ENCODE measurements at regions not wholly inside any gene's neighbourhood (a gene's known extent, or its start where the extent isn't known, plus 50 kb on each side); places are given as distances from the start of the nearest gene placed in this dataset.

DNA sequence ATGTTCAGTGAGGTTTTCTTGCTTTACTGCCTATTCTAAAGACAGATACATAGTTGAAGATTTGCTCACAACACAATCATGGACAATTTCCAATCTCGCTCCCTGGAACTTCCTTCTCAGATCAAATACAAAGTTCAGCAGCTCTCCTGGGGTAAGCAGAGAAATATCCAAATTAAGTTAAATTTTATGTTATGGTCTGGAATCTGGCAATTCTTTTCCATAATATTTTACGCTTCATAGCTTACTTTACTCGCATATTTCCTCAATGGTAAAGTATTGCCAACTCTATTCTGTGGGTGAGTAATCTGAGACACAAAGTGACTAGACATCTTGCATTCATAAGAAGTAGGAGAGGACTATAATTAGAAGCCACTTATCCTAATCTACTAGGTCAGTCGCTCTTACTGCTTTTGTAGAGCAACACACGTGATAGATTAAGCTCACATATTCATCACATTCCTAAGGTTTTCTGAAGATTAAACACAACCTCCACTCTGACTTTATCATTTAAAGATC is 529.4 kb downstream of the CCDC85A start:
- Histone ChIP-seq H4K20me1 (ENCODE audit: insufficient read depth, poor library complexity, severe bottlenecking) (no peaks in the 10 kb centered on the region), H3K27me3 (no peaks in the 10 kb centered on the region), H2AFZ (no peak overlapping the region), H3K79me2 (no peaks in the 10 kb centered on the region), H3K36me3 (replicated peaks; ENCODE audit: insufficient read depth, low read depth) (no peaks in the 10 kb centered on the region), H3K4me1 (ENCODE audit: insufficient read depth) (no peaks in the 10 kb centered on the region), H3K27ac (no peak overlapping the region), H3K4me2 (no peak overlapping the region), H3K9me2 (replicated peaks; ENCODE audit: insufficient read depth) (no peaks in the 10 kb centered on the region), H3K9me3 (ENCODE audit: low read depth) (no peaks in the 10 kb centered on the region), H3K4me3 (no peak overlapping the region)
- 79% methylated on average over 5 of the region's 5 CpGs for WGBS (ENCODE audit: low lambda C conversion rate, missing lambda C conversion rate)
- no peak for TF ChIP-seq EZH2 (IDR thresholded peaks at IDR 0.05; ENCODE audit: borderline replicate concordance)
- TF ChIP-seq EZH2phosphoT487 (IDR thresholded peaks at IDR 0.05; ENCODE audit: low read depth, severe bottlenecking, unreplicated experiment) = no peak
- TF ChIP-seq, protein P1, sequence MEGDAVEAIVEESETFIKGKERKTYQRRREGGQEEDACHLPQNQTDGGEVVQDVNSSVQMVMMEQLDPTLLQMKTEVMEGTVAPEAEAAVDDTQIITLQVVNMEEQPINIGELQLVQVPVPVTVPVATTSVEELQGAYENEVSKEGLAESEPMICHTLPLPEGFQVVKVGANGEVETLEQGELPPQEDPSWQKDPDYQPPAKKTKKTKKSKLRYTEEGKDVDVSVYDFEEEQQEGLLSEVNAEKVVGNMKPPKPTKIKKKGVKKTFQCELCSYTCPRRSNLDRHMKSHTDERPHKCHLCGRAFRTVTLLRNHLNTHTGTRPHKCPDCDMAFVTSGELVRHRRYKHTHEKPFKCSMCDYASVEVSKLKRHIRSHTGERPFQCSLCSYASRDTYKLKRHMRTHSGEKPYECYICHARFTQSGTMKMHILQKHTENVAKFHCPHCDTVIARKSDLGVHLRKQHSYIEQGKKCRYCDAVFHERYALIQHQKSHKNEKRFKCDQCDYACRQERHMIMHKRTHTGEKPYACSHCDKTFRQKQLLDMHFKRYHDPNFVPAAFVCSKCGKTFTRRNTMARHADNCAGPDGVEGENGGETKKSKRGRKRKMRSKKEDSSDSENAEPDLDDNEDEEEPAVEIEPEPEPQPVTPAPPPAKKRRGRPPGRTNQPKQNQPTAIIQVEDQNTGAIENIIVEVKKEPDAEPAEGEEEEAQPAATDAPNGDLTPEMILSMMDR (IDR thresholded peaks at IDR 0.05; ENCODE audit: poor library complexity) = no peak
- no peak for DNase-seq (ENCODE audit: low spot score)

DNA sequence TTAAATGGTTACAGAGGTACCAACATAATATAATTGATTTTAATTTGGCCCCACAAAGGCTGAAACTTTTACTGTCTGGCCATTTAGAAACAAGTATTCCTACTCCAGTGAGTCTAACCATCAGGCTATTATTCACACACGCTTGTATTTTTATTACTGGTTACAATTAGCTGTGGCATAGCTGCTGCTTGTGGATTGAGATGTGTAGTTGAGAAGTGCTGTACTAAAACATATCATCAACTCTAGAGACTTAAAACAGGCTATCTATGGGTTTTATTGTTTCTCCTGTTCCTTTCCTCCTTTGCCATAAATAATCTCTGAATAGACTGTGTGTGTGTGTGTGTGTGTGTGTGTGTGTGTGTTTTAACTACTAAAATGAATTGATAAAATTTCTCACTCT is 530.2 kb downstream of the CCDC85A start:
- Histone ChIP-seq H2AFZ (no peak overlapping the region), H3K9me3 (ENCODE audit: low read depth) (no peaks in the 10 kb centered on the region), H3K27ac (no peak overlapping the region), H3K4me1 (ENCODE audit: insufficient read depth) (no peaks in the 10 kb centered on the region), H3K4me2 (no peak overlapping the region), H3K79me2 (no peaks in the 10 kb centered on the region), H3K27me3 (no peaks in the 10 kb centered on the region), H3K36me3 (replicated peaks; ENCODE audit: insufficient read depth, low read depth) (no peaks in the 10 kb centered on the region), H4K20me1 (ENCODE audit: insufficient read depth, poor library complexity, severe bottlenecking) (no peaks in the 10 kb centered on the region), H3K9me2 (replicated peaks; ENCODE audit: insufficient read depth) (no peaks in the 10 kb centered on the region), H3K4me3 (no peak overlapping the region)
- TF ChIP-seq EZH2 (IDR thresholded peaks at IDR 0.05; ENCODE audit: borderline replicate concordance) (no peak), EZH2phosphoT487 (IDR thresholded peaks at IDR 0.05; ENCODE audit: low read depth, severe bottlenecking, unreplicated experiment) (no peak)
- TF ChIP-seq, protein P1 (IDR thresholded peaks at IDR 0.05; ENCODE audit: poor library complexity) = no peak
- no peak for DNase-seq (ENCODE audit: low spot score)
- 90% methylated on average over 1 of the region's 1 CpG for WGBS (ENCODE audit: low lambda C conversion rate, missing lambda C conversion rate)

DNA sequence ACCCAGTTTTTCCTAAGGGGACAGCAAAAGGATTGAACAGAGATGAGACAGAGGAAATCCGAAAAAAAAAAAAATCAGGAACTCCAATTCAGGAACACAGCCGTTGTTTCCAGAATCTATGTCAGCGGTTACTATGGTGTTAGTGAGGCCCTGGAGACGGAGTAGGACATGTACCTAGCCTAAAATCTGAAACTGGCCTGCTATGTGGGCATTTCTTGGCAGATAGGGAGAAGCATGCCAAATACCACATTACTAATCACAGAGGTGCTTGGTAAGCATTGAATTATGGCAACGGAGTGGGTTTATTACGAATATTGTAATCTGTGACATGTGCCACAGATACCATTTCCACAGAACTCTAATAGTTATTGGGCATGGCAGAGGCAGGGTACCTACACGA is 530.6 kb downstream of the CCDC85A start:
- H3K36me3 ChIP-seq (replicated peaks; ENCODE audit: insufficient read depth, low read depth) = no peaks in the 10 kb centered on the region
- no peak for DNase-seq (ENCODE audit: low spot score)
- H3K4me2 ChIP-seq = no peak overlapping the region
- no peak overlapping the region for H3K4me3 ChIP-seq
- no peaks in the 10 kb centered on the region for H3K79me2 ChIP-seq
- H3K9me2 ChIP-seq (replicated peaks; ENCODE audit: insufficient read depth) = no peaks in the 10 kb centered on the region
- H3K4me1 ChIP-seq (ENCODE audit: insufficient read depth) = no peaks in the 10 kb centered on the region
- no peak overlapping the region for H3K27ac ChIP-seq
- no peak overlapping the region for H2AFZ ChIP-seq
- no peaks in the 10 kb centered on the region for H3K27me3 ChIP-seq
- 86% methylated on average over 7 of the region's 7 CpGs for WGBS (ENCODE audit: low lambda C conversion rate, missing lambda C conversion rate)
- TF ChIP-seq EZH2phosphoT487 (IDR thresholded peaks at IDR 0.05; ENCODE audit: low read depth, severe bottlenecking, unreplicated experiment) (no peak), EZH2 (IDR thresholded peaks at IDR 0.05; ENCODE audit: borderline replicate concordance) (no peak)
- TF ChIP-seq, protein P1 (IDR thresholded peaks at IDR 0.05; ENCODE audit: poor library complexity) = no peak
- H4K20me1 ChIP-seq (ENCODE audit: insufficient read depth, poor library complexity, severe bottlenecking) = no peaks in the 10 kb centered on the region
- no peaks in the 10 kb centered on the region for H3K9me3 ChIP-seq (ENCODE audit: low read depth)

DNA sequence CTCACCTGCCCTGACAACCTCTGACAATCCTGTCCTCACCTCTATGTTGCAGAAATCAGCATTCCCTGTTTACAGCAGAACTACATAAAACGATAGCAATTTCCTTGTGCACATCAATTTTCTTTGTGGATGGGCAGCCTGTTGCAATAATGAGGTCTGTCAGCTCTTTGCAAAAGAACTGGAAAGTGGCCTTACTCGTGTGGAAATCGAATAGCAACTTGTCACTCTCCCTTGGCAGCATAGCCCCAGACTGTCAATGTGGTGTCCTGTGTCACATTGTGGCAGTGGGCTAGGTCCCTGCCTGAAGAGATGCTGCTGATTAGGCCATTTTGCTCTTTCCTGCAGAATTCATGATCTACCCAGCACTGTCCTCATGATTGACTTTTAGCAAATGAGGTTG is 531.9 kb downstream of the CCDC85A start:
- no peak overlapping the region for H2AFZ ChIP-seq
- H3K4me2 ChIP-seq = no peak overlapping the region
- H3K4me3 ChIP-seq = no peak overlapping the region
- no peaks in the 10 kb centered on the region for H3K9me3 ChIP-seq (ENCODE audit: low read depth)
- no peaks in the 10 kb centered on the region for H3K79me2 ChIP-seq
- WGBS (ENCODE audit: low lambda C conversion rate, missing lambda C conversion rate) = 74% methylated on average over 3 of the region's 3 CpGs
- no peaks in the 10 kb centered on the region for H4K20me1 ChIP-seq (ENCODE audit: insufficient read depth, poor library complexity, severe bottlenecking)
- H3K9me2 ChIP-seq (replicated peaks; ENCODE audit: insufficient read depth) = no peaks in the 10 kb centered on the region
- no peaks in the 10 kb centered on the region for H3K27me3 ChIP-seq
- no peak for DNase-seq (ENCODE audit: low spot score)
- H3K27ac ChIP-seq = no peak overlapping the region
- no peaks in the 10 kb centered on the region for H3K4me1 ChIP-seq (ENCODE audit: insufficient read depth)
- no peaks in the 10 kb centered on the region for H3K36me3 ChIP-seq (replicated peaks; ENCODE audit: insufficient read depth, low read depth)
- TF ChIP-seq EZH2 (IDR thresholded peaks at IDR 0.05; ENCODE audit: borderline replicate concordance) (no peak), EZH2phosphoT487 (IDR thresholded peaks at IDR 0.05; ENCODE audit: low read depth, severe bottlenecking, unreplicated experiment) (no peak)
- TF ChIP-seq, protein P1 (IDR thresholded peaks at IDR 0.05; ENCODE audit: poor library complexity) = no peak

Measured in hepatocyte (in vitro differentiated cells).